NOMO-1 treated with dmso at 0.1 percent for 144 hours (cell line): ENCODE measurements at regions not wholly inside any gene's neighbourhood (a gene's known extent, or its start where the extent isn't known, plus 50 kb on each side); places are given as distances from the start of the nearest gene placed in this dataset.

Source experiments
- DNase-seq: peaks from one replicate; lab custom pipeline; 2025; ENCODE audit not compliant: unreplicated experiment; lab: John Stamatoyannopoulos, UW

DNA sequence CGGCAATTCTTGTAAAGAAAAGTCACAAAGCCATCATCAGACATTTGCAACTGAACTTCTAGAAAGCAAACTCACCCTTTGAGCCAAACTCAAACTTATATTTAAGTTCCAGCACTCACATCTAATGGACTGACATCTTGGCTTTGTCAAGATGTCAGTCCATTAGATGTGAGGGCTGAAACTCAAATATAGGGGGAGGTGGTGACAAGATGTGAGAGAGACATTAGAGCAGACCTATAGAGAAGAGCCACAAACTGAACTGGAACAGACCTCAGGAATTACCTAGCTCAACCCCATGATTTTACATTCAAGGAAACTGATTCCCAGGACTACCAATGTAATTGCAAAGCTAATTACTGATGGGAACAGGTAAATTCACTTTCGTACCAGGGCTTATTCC lies 543.8 kb downstream of the TNS1 start:
- DNase-seq, result no peak

DNA sequence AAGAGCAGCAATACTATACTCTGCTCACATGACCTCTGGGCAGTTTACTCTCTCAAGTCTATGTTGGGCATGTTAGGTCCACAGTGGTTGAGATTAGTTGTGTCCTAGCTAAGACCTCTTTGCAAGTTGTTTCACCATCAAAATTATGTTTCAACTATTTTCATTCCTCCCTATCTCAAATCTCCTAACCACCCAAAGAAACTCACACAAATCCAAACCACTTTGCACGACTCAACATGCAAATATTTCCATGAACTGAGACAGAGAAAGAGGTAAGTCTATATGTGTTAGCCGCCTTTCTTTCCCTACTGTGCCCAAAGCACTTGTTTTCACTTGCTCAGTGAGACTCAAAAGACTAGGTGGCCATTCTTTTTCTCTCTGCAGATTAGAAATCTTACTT lies 546.8 kb downstream of the TNS1 start:
- no peak for DNase-seq

DNA sequence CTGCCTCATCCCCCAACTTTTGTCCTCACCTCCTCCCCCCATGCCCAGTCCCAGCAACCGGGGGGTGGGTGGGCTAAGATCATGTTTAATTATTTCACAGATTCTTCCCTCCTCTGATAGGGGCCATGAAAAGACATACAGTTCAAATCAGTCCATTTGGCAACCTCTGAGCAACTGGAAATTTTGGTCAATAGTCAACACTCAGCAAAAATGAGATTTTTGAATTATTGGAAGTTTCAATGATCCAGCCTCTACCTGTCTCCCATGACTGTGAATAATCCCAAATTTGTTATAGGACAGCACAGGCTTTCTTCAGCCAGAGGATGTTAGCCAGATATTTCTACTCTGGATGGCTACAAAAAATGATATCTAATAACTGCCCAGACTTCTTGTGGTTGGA lies 549.9 kb downstream of the TNS1 start:
- DNase-seq, result no peak

- DNase-seq, result no peak
Measured at GRCh38 chr2:217451666-217452065, 551.1 kb downstream of the TNS1 start.

GRCh38 chr2:217449444-217449843 lies 553.4 kb downstream of the TNS1 start:
- DNase-seq, result no peak

GRCh38 chr2:217448860-217449259 lies 553.9 kb downstream of the TNS1 start:
- no peak for DNase-seq

- DNase-seq, result no peak
Measured at GRCh38 chr2:217445723-217446122, 557.1 kb downstream of the TNS1 start.

DNA sequence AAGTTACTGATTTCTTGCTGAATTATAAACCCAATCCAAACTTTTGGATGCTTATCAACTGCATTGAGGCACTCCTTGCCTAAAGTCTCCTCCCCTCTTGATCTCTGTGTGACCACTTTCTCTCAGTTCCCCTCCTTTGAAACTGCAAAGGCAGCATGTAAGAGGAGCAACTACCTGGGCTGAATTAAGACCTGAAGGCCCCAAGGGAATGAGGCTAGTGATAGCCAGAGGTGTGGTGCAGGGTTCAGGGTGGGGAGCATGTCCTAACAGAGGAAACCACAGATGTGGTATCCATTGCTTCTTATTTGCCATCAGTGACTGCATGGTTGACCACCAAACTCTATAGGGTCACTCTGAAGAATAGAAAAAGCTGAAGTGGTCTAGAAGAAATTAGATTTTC lies 557.9 kb downstream of the TNS1 start:
- DNase-seq, result no peak

DNA sequence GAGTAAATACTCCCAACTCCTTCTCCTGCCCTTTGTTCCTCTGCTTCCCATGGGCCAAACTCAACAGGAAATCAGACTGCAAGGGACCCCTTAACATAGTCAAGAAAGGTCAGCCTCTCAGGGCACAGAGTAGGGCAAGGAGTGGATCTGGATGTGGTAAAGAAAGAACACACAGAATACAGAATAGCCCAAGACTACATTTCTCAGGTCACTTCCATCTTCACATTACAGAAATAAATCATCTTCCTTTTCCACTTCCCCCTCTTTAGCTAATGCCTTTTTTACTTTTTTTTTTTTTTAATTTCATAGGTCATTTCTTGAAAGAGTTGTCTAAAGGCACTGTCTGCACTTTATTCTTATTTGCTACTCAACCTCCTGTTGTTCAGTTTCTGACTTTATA lies 558.3 kb downstream of the TNS1 start:
- no peak for DNase-seq

DNA sequence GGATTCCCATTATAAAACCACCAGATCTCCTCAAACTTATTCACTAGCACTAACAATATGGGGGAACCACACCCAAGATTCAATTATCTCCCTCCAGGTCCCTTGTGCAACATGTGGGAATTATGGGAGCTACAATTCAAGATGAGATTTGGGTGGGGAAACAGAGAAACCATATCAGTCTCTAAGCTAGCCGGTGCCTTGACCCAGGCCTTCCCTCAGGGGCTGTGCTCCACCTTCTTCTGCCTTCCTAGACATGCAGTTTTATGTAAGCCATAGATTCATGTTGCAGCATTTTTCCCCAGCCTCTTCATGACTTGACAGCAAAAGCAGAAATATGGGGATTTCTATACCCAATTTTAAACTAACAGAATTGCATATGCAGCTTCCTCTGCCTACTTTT lies 559.2 kb downstream of the TNS1 start:
- DNase-seq, result no peak

DNA sequence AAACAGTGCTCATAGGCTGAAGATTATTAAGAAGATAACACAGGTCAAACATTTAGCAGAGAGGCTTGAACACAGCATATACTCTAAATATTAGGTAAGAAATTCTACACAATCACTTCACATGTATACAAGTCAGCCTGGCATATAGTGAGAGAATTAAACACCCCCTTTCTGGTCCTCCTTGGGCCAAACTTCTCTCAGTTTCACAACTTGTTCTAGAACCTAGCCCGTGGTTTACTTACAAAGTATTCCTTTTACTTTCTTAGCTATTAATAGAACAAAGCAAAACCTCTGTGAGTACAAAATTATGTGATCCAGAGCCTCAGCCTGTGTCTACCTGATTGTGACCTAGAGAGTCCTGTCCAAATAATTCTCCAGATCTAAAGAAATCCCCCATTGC lies 562.8 kb downstream of the TNS1 start:
- DNase-seq, result no peak

DNA sequence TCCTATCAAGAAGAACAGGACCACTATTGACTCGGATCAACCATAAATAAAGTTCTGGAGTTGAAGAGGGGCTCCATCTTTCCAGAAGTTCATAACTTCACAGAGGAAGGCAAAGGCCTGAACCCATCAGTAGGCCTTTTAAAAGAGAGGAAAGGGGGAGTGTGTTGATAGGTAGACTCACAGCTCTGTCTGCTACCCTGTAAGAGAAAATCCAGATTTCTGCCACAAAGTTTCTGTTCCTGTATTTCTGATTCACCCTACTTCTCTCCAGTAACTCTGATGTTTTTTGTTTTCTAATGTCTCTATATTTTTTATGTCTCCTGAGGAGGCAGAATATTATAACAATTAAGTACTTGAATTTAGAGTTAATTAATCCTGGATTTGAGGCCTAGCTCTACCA lies 564.0 kb downstream of the TNS1 start:
- DNase-seq, result no peak

DNA sequence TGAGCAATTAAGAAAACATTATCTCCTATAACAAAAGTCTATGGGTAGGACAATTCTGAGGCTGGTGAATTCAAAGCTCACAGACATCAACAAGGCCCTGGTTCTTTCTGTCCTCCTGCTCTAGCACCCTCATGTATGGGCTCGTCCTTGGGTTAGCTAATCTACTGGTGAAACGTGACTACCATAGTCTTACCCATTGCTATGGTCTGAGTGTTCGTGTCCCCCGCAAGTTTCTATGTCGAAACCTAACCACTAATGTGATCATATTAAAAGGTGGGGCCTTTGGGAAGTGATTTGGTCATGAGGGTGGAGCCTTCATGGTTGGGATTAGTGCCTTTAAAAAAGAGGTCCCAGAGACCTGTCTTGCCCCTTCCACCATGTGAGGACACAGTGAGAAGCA lies 564.7 kb downstream of the TNS1 start:
- no peak for DNase-seq

DNA sequence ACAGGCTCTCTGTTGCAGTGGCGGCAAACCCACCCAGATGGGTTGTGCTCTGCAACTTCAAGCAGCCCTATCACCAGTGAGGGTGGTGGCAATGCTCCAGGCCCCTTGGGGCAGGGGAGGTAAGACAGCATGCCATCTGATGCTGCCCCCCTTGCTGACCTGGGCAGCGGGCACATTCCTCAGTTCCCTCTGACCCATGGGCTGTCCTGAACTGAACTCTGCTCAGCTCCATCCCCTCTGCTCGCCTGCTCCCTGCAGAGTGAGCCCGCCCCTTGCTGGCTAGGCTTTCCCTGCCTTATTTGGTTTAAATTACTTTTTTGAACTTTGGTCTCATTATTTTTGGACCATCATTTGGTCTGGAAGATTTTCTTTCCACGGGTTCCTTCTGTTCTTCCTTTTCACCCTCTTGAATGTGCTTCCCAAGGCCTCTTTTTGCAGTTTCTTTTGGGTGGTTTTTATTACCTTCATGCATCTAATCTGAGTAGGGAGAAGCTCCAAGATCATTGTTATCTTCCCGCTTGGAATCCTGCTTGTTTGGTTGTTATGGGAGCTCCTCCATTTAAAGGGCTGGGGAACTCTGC lies 565.4 kb downstream of the TNS1 start:
- DNase-seq, result no peak

DNA sequence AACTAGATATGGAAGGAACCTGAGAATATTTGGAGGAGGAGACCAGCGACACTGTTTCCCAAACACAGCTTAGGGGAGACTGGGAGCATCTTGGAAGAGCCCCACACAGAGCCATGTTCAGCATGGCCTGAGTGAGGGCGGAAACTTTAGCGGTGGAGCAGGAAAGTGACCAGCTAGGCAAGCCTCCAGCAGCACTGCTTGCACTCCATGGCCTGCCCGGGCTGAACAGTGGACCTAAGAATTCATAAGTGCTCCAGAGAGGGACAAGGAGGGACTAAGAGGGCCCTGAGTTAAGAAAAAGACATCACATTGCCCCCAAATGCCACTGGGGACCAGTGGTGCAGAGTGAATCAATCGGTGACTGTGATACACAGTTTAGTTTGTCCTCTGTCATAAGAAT lies 566.4 kb downstream of the TNS1 start:
- DNase-seq, result no peak

- DNase-seq, result peak; percentile 37
Measured at GRCh38 chr2:217434180-217434975, 568.4 kb downstream of the TNS1 start.

GRCh38 chr2:217433522-217433921 lies 569.3 kb downstream of the TNS1 start:
- DNase-seq, result no peak

DNA sequence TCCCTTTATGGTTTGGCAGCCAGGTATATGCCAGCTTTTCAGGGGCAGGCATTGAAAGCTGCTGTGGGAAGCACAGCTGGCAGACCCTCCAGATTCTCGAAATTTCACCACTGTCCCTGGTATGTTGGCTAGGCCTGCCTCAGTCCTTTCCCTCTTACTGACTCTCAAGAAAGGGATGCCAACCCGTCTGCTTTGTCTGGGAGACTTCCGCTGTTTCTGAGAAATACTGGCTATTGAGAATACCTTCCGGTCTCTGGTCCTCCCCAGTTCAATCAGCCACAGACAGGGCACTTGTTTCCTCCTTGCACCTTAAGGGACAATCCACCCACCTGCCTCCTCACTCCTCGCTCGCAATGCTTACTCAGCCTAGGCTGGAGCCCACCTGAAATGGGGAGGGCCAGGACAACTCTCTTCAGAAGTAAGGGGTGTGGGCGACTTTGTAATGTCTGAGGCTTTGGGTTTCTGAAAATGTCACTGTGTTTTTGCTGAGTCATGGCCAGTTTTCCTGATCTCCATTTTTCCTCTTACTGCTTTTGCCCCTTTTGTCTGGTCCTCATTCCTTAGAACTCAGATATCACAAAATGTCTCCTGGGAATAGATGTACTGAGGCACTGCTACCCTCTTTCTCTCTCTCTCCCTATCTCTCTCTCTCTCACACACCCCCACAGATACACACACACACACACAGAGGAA lies 571.1 kb downstream of the TNS1 start:
- no peak for DNase-seq

DNA sequence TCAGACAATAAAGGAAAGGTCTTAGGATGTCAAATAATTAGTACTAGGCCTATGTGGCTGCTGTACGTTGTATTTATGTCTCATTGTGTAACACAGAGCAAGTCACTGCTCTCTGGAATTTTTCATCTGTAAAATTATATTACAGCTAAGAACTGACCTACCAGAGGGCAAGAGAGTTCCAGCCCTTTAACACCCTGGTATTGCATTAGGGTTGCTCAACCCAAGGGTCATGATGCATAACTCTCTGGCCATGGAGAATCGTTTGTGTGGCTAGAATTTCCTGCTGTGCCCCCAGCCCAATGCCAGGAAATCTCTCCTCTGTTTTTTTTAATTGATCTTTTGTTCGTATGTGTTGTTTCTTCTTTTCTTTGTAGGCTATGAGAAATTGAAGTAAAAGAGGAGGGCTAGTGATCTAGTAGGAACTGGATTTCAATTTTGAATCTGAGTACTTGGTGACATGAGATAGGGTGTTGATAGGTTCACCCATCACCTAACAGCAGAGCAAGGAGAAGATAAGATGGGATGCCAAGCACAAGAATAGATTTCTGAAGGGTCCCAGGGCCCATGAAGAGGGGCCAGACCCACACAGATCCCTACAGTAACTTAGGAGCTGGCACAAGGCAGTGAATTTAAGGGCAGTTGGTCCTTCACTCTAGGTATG lies 571.2 kb upstream of the TNP1 start:
- no peak for DNase-seq

DNA sequence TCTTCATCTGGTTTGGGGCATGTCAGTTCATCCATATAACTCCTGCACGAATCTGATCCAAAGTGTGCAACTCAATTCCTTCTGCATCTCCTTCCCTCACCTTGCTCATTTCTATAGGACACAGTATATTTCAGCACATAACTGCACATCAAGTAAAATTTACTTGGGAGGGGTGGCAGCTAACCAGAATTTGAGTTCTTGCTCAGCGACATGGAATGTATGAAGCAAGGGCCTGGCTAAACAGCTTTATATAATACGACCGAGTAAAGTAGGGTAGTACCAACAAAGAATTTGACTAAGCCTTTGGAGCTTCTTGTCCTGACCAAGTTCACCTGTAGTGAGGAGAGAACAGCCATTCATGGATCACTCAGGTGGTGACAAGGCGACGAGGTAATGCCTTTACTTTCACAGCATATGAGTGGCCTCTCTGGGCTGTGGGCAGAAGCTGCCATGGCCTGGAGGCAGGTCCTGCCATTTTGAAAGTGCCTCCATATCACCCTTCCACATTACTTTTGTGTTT lies 570.2 kb upstream of the TNP1 start:
- no peak for DNase-seq

DNA sequence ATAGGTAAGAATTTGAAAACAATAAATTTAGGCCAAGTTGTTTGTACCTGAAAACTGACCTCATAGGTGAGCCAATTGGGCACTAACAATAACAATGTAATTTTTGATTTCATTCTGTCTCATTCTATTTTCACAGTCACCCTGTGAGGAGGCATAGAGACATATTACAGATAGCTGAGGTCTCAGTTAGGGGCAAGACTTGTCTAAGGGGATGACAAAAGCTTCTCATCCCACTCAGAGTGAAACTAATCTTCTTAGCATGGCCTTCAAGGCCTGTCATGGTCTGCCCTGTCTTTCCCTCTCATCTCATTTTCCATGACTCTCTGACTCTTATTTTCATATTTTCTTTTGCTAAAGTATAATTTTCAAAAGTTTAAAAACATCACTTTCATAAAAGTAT lies 562.0 kb upstream of the TNP1 start:
- no peak for DNase-seq

GRCh38 chr2:217420854-217421253 lies 561.0 kb upstream of the TNP1 start:
- DNase-seq, result no peak
